ENCODE measurements at regions not wholly inside any gene's neighbourhood (a gene's known extent, or its start where the extent isn't known, plus 50 kb on each side); places are given as distances from the start of the nearest gene placed in this dataset.

- Histone ChIP-seq H2BK15ac (replicated peaks; ENCODE audit: low read depth) (no peak overlapping the region), H3K79me2 (ENCODE audit: control insufficient read depth, insufficient read depth, low read length) (no peaks in the 10 kb centered on the region), H3K9ac (ENCODE audit: low read length) (no peak overlapping the region), H3K18ac (ENCODE audit: low read length) (no peak overlapping the region), H3K4me1 (ENCODE audit: control insufficient read depth, low read depth, low read length) (no peaks in the 10 kb centered on the region), H4K8ac (ENCODE audit: low read depth, low read length) (no peak overlapping the region), H3K27ac (ENCODE audit: low read depth, low read length) (no peak overlapping the region), H3K27me3 (ENCODE audit: insufficient read depth, low read length, poor library complexity) (no peaks in the 10 kb centered on the region), H3K4me3 (ENCODE audit: low read length) (no peak overlapping the region), H3K56ac (ENCODE audit: low read length) (no peak overlapping the region), H3K4me2 (ENCODE audit: low read length) (no peak overlapping the region), H2AK5ac (ENCODE audit: low read length) (no peak overlapping the region), H3K4ac (ENCODE audit: low read depth, low read length) (no peak overlapping the region), H2BK5ac (ENCODE audit: low read length) (no peak overlapping the region), H2BK120ac (ENCODE audit: low read depth, low read length) (no peak overlapping the region), H3K79me1 (ENCODE audit: low read length) (no peaks in the 10 kb centered on the region), H3K36me3 (ENCODE audit: control insufficient read depth, insufficient read depth, low read length) (no peaks in the 10 kb centered on the region), H3K23ac (ENCODE audit: low read length) (no peak overlapping the region), H4K5ac (ENCODE audit: low read length) (no peak overlapping the region)
- DNase-seq, result no peak
Measured at GRCh38 chr11:96520939-96521338, 131.1 kb downstream of the JRKL start.

- H2AK5ac ChIP-seq (ENCODE audit: low read length), result no peak overlapping the region
Measured at GRCh38 chr11:96523656-96524055, 133.8 kb downstream of the JRKL start.

GRCh38 chr11:96524475-96524874, 134.7 kb downstream of the JRKL start:
- no peak overlapping the region for H3K4ac ChIP-seq (ENCODE audit: low read depth, low read length)

More at GRCh38 chr11:96523656-96524055, 133.8 kb downstream of the JRKL start:
- no peaks in the 10 kb centered on the region for H3K4me1 ChIP-seq (ENCODE audit: control insufficient read depth, low read depth, low read length)
- H3K36me3 ChIP-seq (ENCODE audit: control insufficient read depth, insufficient read depth, low read length), result no peaks in the 10 kb centered on the region
- H4K5ac ChIP-seq (ENCODE audit: low read length), result no peak overlapping the region
- no peak overlapping the region for H3K27ac ChIP-seq (ENCODE audit: low read depth, low read length)
- no peak overlapping the region for H3K9ac ChIP-seq (ENCODE audit: low read length)
- H2BK15ac ChIP-seq (replicated peaks; ENCODE audit: low read depth), result no peak overlapping the region
- H4K8ac ChIP-seq (ENCODE audit: low read depth, low read length), result no peak overlapping the region
- H2BK120ac ChIP-seq (ENCODE audit: low read depth, low read length), result no peak overlapping the region
- WGBS (ENCODE audit: extremely low coverage, insufficient coverage, low lambda C conversion rate), result no CpG with 5 or more reads among the region's 2 CpGs
- H3K4me3 ChIP-seq (ENCODE audit: low read length), result no peak overlapping the region
- no peak overlapping the region for H3K4ac ChIP-seq (ENCODE audit: low read depth, low read length)
- no peaks in the 10 kb centered on the region for H3K27me3 ChIP-seq (ENCODE audit: insufficient read depth, low read length, poor library complexity)
- H3K56ac ChIP-seq (ENCODE audit: low read length), result no peak overlapping the region
- H3K23ac ChIP-seq (ENCODE audit: low read length), result no peak overlapping the region
- DNase-seq, result no peak
- no peak overlapping the region for H3K4me2 ChIP-seq (ENCODE audit: low read length)
- H2BK5ac ChIP-seq (ENCODE audit: low read length), result no peak overlapping the region
- H3K79me1 ChIP-seq (ENCODE audit: low read length), result no peaks in the 10 kb centered on the region
- H3K18ac ChIP-seq (ENCODE audit: low read length), result no peak overlapping the region
- H3K79me2 ChIP-seq (ENCODE audit: control insufficient read depth, insufficient read depth, low read length), result no peaks in the 10 kb centered on the region

GRCh38 chr11:96530473-96530872, 140.7 kb downstream of the JRKL start:
- no peaks in the 10 kb centered on the region for H3K79me1 ChIP-seq (ENCODE audit: low read length)
- H2BK15ac ChIP-seq (replicated peaks; ENCODE audit: low read depth), result no peak overlapping the region
- no peak overlapping the region for H3K18ac ChIP-seq (ENCODE audit: low read length)
- H3K56ac ChIP-seq (ENCODE audit: low read length), result no peak overlapping the region
- no peaks in the 10 kb centered on the region for H3K4me1 ChIP-seq (ENCODE audit: control insufficient read depth, low read depth, low read length)
- no peak overlapping the region for H3K27ac ChIP-seq (ENCODE audit: low read depth, low read length)
- H4K8ac ChIP-seq (ENCODE audit: low read depth, low read length), result no peak overlapping the region
- H2BK5ac ChIP-seq (ENCODE audit: low read length), result no peak overlapping the region
- no peaks in the 10 kb centered on the region for H3K27me3 ChIP-seq (ENCODE audit: insufficient read depth, low read length, poor library complexity)
- DNase-seq, result no peak
- H2BK120ac ChIP-seq (ENCODE audit: low read depth, low read length), result no peak overlapping the region
- H3K79me2 ChIP-seq (ENCODE audit: control insufficient read depth, insufficient read depth, low read length), result no peaks in the 10 kb centered on the region
- no CpG with 5 or more reads among the region's 1 CpG for WGBS (ENCODE audit: extremely low coverage, insufficient coverage, low lambda C conversion rate)
- H3K36me3 ChIP-seq (ENCODE audit: control insufficient read depth, insufficient read depth, low read length), result no peaks in the 10 kb centered on the region
- no peak overlapping the region for H4K5ac ChIP-seq (ENCODE audit: low read length)
- H3K4ac ChIP-seq (ENCODE audit: low read depth, low read length), result no peak overlapping the region
- H2AK5ac ChIP-seq (ENCODE audit: low read length), result no peak overlapping the region
- no peak overlapping the region for H3K4me2 ChIP-seq (ENCODE audit: low read length)
- no peak overlapping the region for H3K9ac ChIP-seq (ENCODE audit: low read length)
- H3K4me3 ChIP-seq (ENCODE audit: low read length), result no peak overlapping the region
- no peak overlapping the region for H3K23ac ChIP-seq (ENCODE audit: low read length)

More at GRCh38 chr11:96524475-96524874, 134.7 kb downstream of the JRKL start:
- H3K4me2 ChIP-seq (ENCODE audit: low read length), result no peak overlapping the region
- H3K56ac ChIP-seq (ENCODE audit: low read length), result no peak overlapping the region
- H3K4me1 ChIP-seq (ENCODE audit: control insufficient read depth, low read depth, low read length), result no peaks in the 10 kb centered on the region
- H2BK5ac ChIP-seq (ENCODE audit: low read length), result no peak overlapping the region
- H3K79me2 ChIP-seq (ENCODE audit: control insufficient read depth, insufficient read depth, low read length), result no peaks in the 10 kb centered on the region
- no peak overlapping the region for H4K5ac ChIP-seq (ENCODE audit: low read length)
- no peaks in the 10 kb centered on the region for H3K27me3 ChIP-seq (ENCODE audit: insufficient read depth, low read length, poor library complexity)
- H3K9ac ChIP-seq (ENCODE audit: low read length), result no peak overlapping the region
- no peak overlapping the region for H3K4me3 ChIP-seq (ENCODE audit: low read length)
- no peak overlapping the region for H3K23ac ChIP-seq (ENCODE audit: low read length)
- H3K18ac ChIP-seq (ENCODE audit: low read length), result no peak overlapping the region
- no peaks in the 10 kb centered on the region for H3K79me1 ChIP-seq (ENCODE audit: low read length)
- H4K8ac ChIP-seq (ENCODE audit: low read depth, low read length), result no peak overlapping the region
- H2AK5ac ChIP-seq (ENCODE audit: low read length), result no peak overlapping the region
- H3K36me3 ChIP-seq (ENCODE audit: control insufficient read depth, insufficient read depth, low read length), result no peaks in the 10 kb centered on the region
- DNase-seq, result no peak
- H2BK15ac ChIP-seq (replicated peaks; ENCODE audit: low read depth), result no peak overlapping the region
- WGBS (ENCODE audit: extremely low coverage, insufficient coverage, low lambda C conversion rate), result no CpG with 5 or more reads among the region's 1 CpG
- no peak overlapping the region for H2BK120ac ChIP-seq (ENCODE audit: low read depth, low read length)
- H3K27ac ChIP-seq (ENCODE audit: low read depth, low read length), result no peak overlapping the region

GRCh38 chr11:96538104-96538503, 148.3 kb downstream of the JRKL start:
- H4K8ac ChIP-seq (ENCODE audit: low read depth, low read length), result no peak overlapping the region
- no peak overlapping the region for H2BK15ac ChIP-seq (replicated peaks; ENCODE audit: low read depth)
- H3K4me3 ChIP-seq (ENCODE audit: low read length), result no peak overlapping the region
- no peaks in the 10 kb centered on the region for H3K36me3 ChIP-seq (ENCODE audit: control insufficient read depth, insufficient read depth, low read length)
- no peak overlapping the region for H3K4me2 ChIP-seq (ENCODE audit: low read length)
- H3K27me3 ChIP-seq (ENCODE audit: insufficient read depth, low read length, poor library complexity), result no peaks in the 10 kb centered on the region
- H3K23ac ChIP-seq (ENCODE audit: low read length), result no peak overlapping the region
- WGBS (ENCODE audit: extremely low coverage, insufficient coverage, low lambda C conversion rate), result no CpG with 5 or more reads among the region's 4 CpGs
- no peaks in the 10 kb centered on the region for H3K4me1 ChIP-seq (ENCODE audit: control insufficient read depth, low read depth, low read length)
- no peak overlapping the region for H3K18ac ChIP-seq (ENCODE audit: low read length)
- H2BK120ac ChIP-seq (ENCODE audit: low read depth, low read length), result no peak overlapping the region
- no peak overlapping the region for H3K4ac ChIP-seq (ENCODE audit: low read depth, low read length)
- no peaks in the 10 kb centered on the region for H3K79me2 ChIP-seq (ENCODE audit: control insufficient read depth, insufficient read depth, low read length)
- no peak for DNase-seq
- no peak overlapping the region for H4K5ac ChIP-seq (ENCODE audit: low read length)
- H2AK5ac ChIP-seq (ENCODE audit: low read length), result no peak overlapping the region
- H3K56ac ChIP-seq (ENCODE audit: low read length), result no peak overlapping the region
- no peak overlapping the region for H3K9ac ChIP-seq (ENCODE audit: low read length)
- H2BK5ac ChIP-seq (ENCODE audit: low read length), result no peak overlapping the region
- H3K79me1 ChIP-seq (ENCODE audit: low read length), result no peaks in the 10 kb centered on the region
- H3K27ac ChIP-seq (ENCODE audit: low read depth, low read length), result no peak overlapping the region

GRCh38 chr11:96538622-96539021, 148.8 kb downstream of the JRKL start:
- Histone ChIP-seq H4K8ac (ENCODE audit: low read depth, low read length) (no peak overlapping the region), H3K4me3 (ENCODE audit: low read length) (no peak overlapping the region), H2BK5ac (ENCODE audit: low read length) (no peak overlapping the region), H3K79me2 (ENCODE audit: control insufficient read depth, insufficient read depth, low read length) (no peaks in the 10 kb centered on the region), H3K4me1 (ENCODE audit: control insufficient read depth, low read depth, low read length) (no peaks in the 10 kb centered on the region), H3K23ac (ENCODE audit: low read length) (no peak overlapping the region), H3K56ac (ENCODE audit: low read length) (no peak overlapping the region), H2BK120ac (ENCODE audit: low read depth, low read length) (no peak overlapping the region), H3K79me1 (ENCODE audit: low read length) (no peaks in the 10 kb centered on the region), H3K4me2 (ENCODE audit: low read length) (no peak overlapping the region), H3K36me3 (ENCODE audit: control insufficient read depth, insufficient read depth, low read length) (no peaks in the 10 kb centered on the region), H2AK5ac (ENCODE audit: low read length) (no peak overlapping the region), H3K9ac (ENCODE audit: low read length) (no peak overlapping the region), H4K5ac (ENCODE audit: low read length) (no peak overlapping the region), H2BK15ac (replicated peaks; ENCODE audit: low read depth) (no peak overlapping the region), H3K27ac (ENCODE audit: low read depth, low read length) (no peak overlapping the region), H3K4ac (ENCODE audit: low read depth, low read length) (no peak overlapping the region), H3K18ac (ENCODE audit: low read length) (no peak overlapping the region), H3K27me3 (ENCODE audit: insufficient read depth, low read length, poor library complexity) (no peaks in the 10 kb centered on the region)
- no peak for DNase-seq

Data from mesendoderm (in vitro differentiated cells).